ENCODE measurements at regions not wholly inside any gene's neighbourhood (a gene's known extent, or its start where the extent isn't known, plus 50 kb on each side); places are given as distances from the start of the nearest gene placed in this dataset.

- no peak overlapping the region for H3K4me2 ChIP-seq (ENCODE audit: low read depth, low read length, poor library complexity, severe bottlenecking)
- H3K9me2 ChIP-seq (replicated peaks; ENCODE audit: low read depth, low read length): no peaks in the 10 kb centered on the region; the same call in 1 of the 2 replicates
- H3K4me3 ChIP-seq (ENCODE audit: low read length, poor library complexity, severe bottlenecking): no peak overlapping the region
- H3K27me3 ChIP-seq (ENCODE audit: insufficient read depth, low read length, poor library complexity, severe bottlenecking): no peaks in the 10 kb centered on the region
- no peaks in the 10 kb centered on the region for H4K20me1 ChIP-seq (ENCODE audit: insufficient read depth, low read length, poor library complexity, severe bottlenecking)
- H3K79me2 ChIP-seq (ENCODE audit: insufficient read depth, low read length): no peaks in the 10 kb centered on the region
- H3K36me3 ChIP-seq (ENCODE audit: insufficient read depth, low read length): no peaks in the 10 kb centered on the region
- no peaks in the 10 kb centered on the region for H3K4me1 ChIP-seq (ENCODE audit: insufficient read depth, low read length, poor library complexity, severe bottlenecking)
- H3K9ac ChIP-seq (ENCODE audit: low read depth, low read length, poor library complexity, severe bottlenecking): no peak overlapping the region
- H2AFZ ChIP-seq (ENCODE audit: low read length): no peak overlapping the region
- no peaks in the 10 kb centered on the region for H3K9me3 ChIP-seq (ENCODE audit: insufficient read depth, low read depth, low read length)
- TF ChIP-seq CTCF (conservative IDR thresholded peaks at IDR 0.05; ENCODE audit: low read length): no peak
- no peak for TF ChIP-seq EZH2phosphoT487 (IDR thresholded peaks at IDR 0.05; ENCODE audit: borderline replicate concordance)
- no peaks in the 10 kb centered on the region for H3F3A ChIP-seq (ENCODE audit: low read depth)
Observed at GRCh38 chr2:219946529-219946928, 319.1 kb downstream of the SLC4A3 start.

- H4K20me1 ChIP-seq (ENCODE audit: insufficient read depth, low read length, poor library complexity, severe bottlenecking): no peaks in the 10 kb centered on the region
- no peaks in the 10 kb centered on the region for H3K27me3 ChIP-seq (ENCODE audit: insufficient read depth, low read length, poor library complexity, severe bottlenecking)
- no peaks in the 10 kb centered on the region for H3K36me3 ChIP-seq (ENCODE audit: insufficient read depth, low read length)
- H3K9ac ChIP-seq (ENCODE audit: low read depth, low read length, poor library complexity, severe bottlenecking): no peak overlapping the region
- H2AFZ ChIP-seq (ENCODE audit: low read length): no peak overlapping the region
- no peak overlapping the region for H3K4me3 ChIP-seq (ENCODE audit: low read length, poor library complexity, severe bottlenecking)
- no peaks in the 10 kb centered on the region for H3K79me2 ChIP-seq (ENCODE audit: insufficient read depth, low read length)
- H3K4me2 ChIP-seq (ENCODE audit: low read depth, low read length, poor library complexity, severe bottlenecking): no peak overlapping the region
- no peaks in the 10 kb centered on the region for H3K4me1 ChIP-seq (ENCODE audit: insufficient read depth, low read length, poor library complexity, severe bottlenecking)
- H3K9me2 ChIP-seq (replicated peaks; ENCODE audit: low read depth, low read length): no peaks in the 10 kb centered on the region; the same call in 1 of the 2 replicates
- TF ChIP-seq EZH2phosphoT487 (IDR thresholded peaks at IDR 0.05; ENCODE audit: borderline replicate concordance) (no peak), CTCF (conservative IDR thresholded peaks at IDR 0.05; ENCODE audit: low read length) (no peak)
- H3F3A ChIP-seq (ENCODE audit: low read depth): no peaks in the 10 kb centered on the region
- no peaks in the 10 kb centered on the region for H3K9me3 ChIP-seq (ENCODE audit: insufficient read depth, low read depth, low read length)
Observed at GRCh38 chr2:219947575-219947974, 320.1 kb downstream of the SLC4A3 start.

- Histone ChIP-seq H3K27me3 (ENCODE audit: insufficient read depth, low read length, poor library complexity, severe bottlenecking) (no peaks in the 10 kb centered on the region), H2AFZ (ENCODE audit: low read length) (no peak overlapping the region), H4K20me1 (ENCODE audit: insufficient read depth, low read length, poor library complexity, severe bottlenecking) (no peaks in the 10 kb centered on the region), H3K9me2 (replicated peaks; ENCODE audit: low read depth, low read length) (no peaks in the 10 kb centered on the region), H3K79me2 (ENCODE audit: insufficient read depth, low read length) (no peaks in the 10 kb centered on the region), H3K4me2 (ENCODE audit: low read depth, low read length, poor library complexity, severe bottlenecking) (no peak overlapping the region), H3K9me3 (ENCODE audit: insufficient read depth, low read depth, low read length) (no peaks in the 10 kb centered on the region), H3K9ac (ENCODE audit: low read depth, low read length, poor library complexity, severe bottlenecking) (no peak overlapping the region), H3F3A (ENCODE audit: low read depth) (no peaks in the 10 kb centered on the region), H3K4me3 (ENCODE audit: low read length, poor library complexity, severe bottlenecking) (no peak overlapping the region), H3K4me1 (ENCODE audit: insufficient read depth, low read length, poor library complexity, severe bottlenecking) (no peaks in the 10 kb centered on the region), H3K36me3 (ENCODE audit: insufficient read depth, low read length) (no peaks in the 10 kb centered on the region)
- no peak for TF ChIP-seq EZH2phosphoT487 (IDR thresholded peaks at IDR 0.05; ENCODE audit: borderline replicate concordance)
Observed at GRCh38 chr2:219949053-219949452, 321.6 kb downstream of the SLC4A3 start.

DNA sequence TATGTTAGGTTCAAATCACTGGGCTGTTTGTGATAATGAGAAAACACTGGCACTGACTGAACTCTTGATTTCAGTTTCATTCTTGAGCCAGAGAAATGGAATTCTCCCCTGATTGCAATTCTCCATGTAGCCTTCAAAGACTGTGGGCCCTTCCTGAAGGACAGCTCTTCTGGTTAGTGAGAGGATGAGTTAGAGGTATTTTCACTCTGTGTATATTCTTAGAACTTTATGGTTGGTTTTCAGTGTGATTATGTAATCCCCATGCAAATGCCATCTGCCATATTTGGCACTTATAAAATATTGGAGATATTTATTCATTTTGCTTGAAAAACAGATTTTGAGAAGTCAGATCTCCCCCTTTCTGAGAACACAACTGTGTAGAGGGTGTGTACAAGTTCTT lies 323.7 kb downstream of the SLC4A3 start:
- no peak overlapping the region for H2AFZ ChIP-seq (ENCODE audit: low read length)

More for the DNA sequence above, 323.7 kb downstream of the SLC4A3 start:
- Histone ChIP-seq H3K27me3 (ENCODE audit: insufficient read depth, low read length, poor library complexity, severe bottlenecking) (no peaks in the 10 kb centered on the region), H3K9me3 (ENCODE audit: insufficient read depth, low read depth, low read length) (no peaks in the 10 kb centered on the region), H3F3A (ENCODE audit: low read depth) (no peaks in the 10 kb centered on the region), H3K9ac (ENCODE audit: low read depth, low read length, poor library complexity, severe bottlenecking) (no peak overlapping the region), H4K20me1 (ENCODE audit: insufficient read depth, low read length, poor library complexity, severe bottlenecking) (no peaks in the 10 kb centered on the region), H3K4me1 (ENCODE audit: insufficient read depth, low read length, poor library complexity, severe bottlenecking) (no peaks in the 10 kb centered on the region), H3K4me2 (ENCODE audit: low read depth, low read length, poor library complexity, severe bottlenecking) (no peak overlapping the region), H3K36me3 (ENCODE audit: insufficient read depth, low read length) (no peaks in the 10 kb centered on the region), H3K79me2 (ENCODE audit: insufficient read depth, low read length) (no peaks in the 10 kb centered on the region), H3K4me3 (ENCODE audit: low read length, poor library complexity, severe bottlenecking) (no peak overlapping the region), H3K9me2 (replicated peaks; ENCODE audit: low read depth, low read length) (no peaks in the 10 kb centered on the region)
- no peak for TF ChIP-seq CTCF (conservative IDR thresholded peaks at IDR 0.05; ENCODE audit: low read length)
- no peak for TF ChIP-seq EZH2phosphoT487 (IDR thresholded peaks at IDR 0.05; ENCODE audit: borderline replicate concordance)

Measured in Loucy (cell line).